Panc1 (cell line): ENCODE measurements at regions not wholly inside any gene's neighbourhood (a gene's known extent, or its start where the extent isn't known, plus 50 kb on each side); places are given as distances from the start of the nearest gene placed in this dataset.

ENCODE experiments used
- ATAC-seq: fragments of 200-7000 bp; cut with Tn5 transposase; 2 replicates; pipeline ENCODE4 v1.9.1; 2020; ENCODE audit warnings: mild to moderate bottlenecking, moderate library complexity
- BruUV-seq: library from RNA; stranded (reverse); fragments of 400-500 nt; replicated peaks from 2 replicates; lab custom pipeline; 2021; lab: Mats Ljungman, UMichigan
- CTCF ChIA-PET: fragments of 300-600 bp; sonication (Branson Sonifier 250); formaldehyde crosslinking; loops from one replicate; lab custom pipeline; 2022; ENCODE audit warnings: antibody characterized with exemption; lab: Charles Lee
- POLR2A ChIA-PET: fragments of 300-600 bp; sonication (Branson Sonifier 250); formaldehyde crosslinking; loops from one replicate; lab custom pipeline; 2022; ENCODE audit warnings: antibody characterized with exemption; lab: Charles Lee
- DNase-seq: peaks from one replicate; pipeline ENCODE4 v3.0.0-alpha.2; 2010; ENCODE audit warnings: low read depth, low spot score
- H3K27ac ChIP-seq: 2 replicates; pipeline ENCODE4 v1.5.1; 2011; ENCODE audit warnings: mild to moderate bottlenecking, low read length, inconsistent platforms
- H3K27me3 ChIP-seq: fragments of 200-500 bp; sonication (Bioruptor generic); 2 replicates; pipeline ENCODE4 v1.6.0; 2014; ENCODE audit warnings: low read length, inconsistent platforms; ENCODE audit not compliant: control insufficient read depth, insufficient read depth
- H3K36me3 ChIP-seq: fragments of 200-500 bp; sonication (Bioruptor generic); 2 replicates; pipeline ENCODE4 v1.5.1; 2014; ENCODE audit warnings: inconsistent platforms, mild to moderate bottlenecking, low read length, moderate library complexity; ENCODE audit not compliant: control insufficient read depth, insufficient read depth
- H3K4me1 ChIP-seq: 2 replicates; pipeline ENCODE4 v1.5.1; 2011; ENCODE audit warnings: inconsistent platforms, mild to moderate bottlenecking, low read length, moderate library complexity; ENCODE audit not compliant: control insufficient read depth, insufficient read depth
- H3K4me3 ChIP-seq, 2 experiments: 2 replicates each; pipeline ENCODE4 v1.5.1; 2011 to 2012; ENCODE audit warnings: low read depth in 2 of 2, low read length in 2 of 2, mild to moderate bottlenecking in 2 of 2, inconsistent platforms in 1 of 2, moderate library complexity in 1 of 2
- H3K9me3 ChIP-seq: fragments of 200-500 bp; sonication (Bioruptor generic); 2 replicates; pipeline ENCODE4 v1.5.1; 2014; ENCODE audit warnings: low read depth, mild to moderate bottlenecking, inconsistent platforms, low read length, moderate library complexity; ENCODE audit not compliant: control insufficient read depth, insufficient read depth
- POLR2AphosphoS5 ChIP-seq: IDR thresholded peaks from 2 replicates; pipeline ENCODE4 v1.6.1; 2012; ENCODE audit warnings: mild to moderate bottlenecking, low read depth, low read length, moderate library complexity
- SIN3A ChIP-seq: IDR thresholded peaks from 2 replicates; pipeline ENCODE4 v1.6.1; 2012; ENCODE audit warnings: low read depth, mild to moderate bottlenecking, low read length, moderate library complexity, borderline replicate concordance; ENCODE audit not compliant: insufficient read depth
- TCF7L2 ChIP-seq: IDR thresholded peaks from 2 replicates; pipeline ENCODE4 v1.6.1; 2011; ENCODE audit warnings: mild to moderate bottlenecking, low read depth, low read length, inconsistent platforms
- in situ Hi-C: cut with HindIII; loops from 2 replicates; pipeline ENCODE4 v1.10.0; 2016; ENCODE audit warnings: low sequenced_read_pairs, low pct_unique_long_range_greater_than_20kb
- intact Hi-C: fragments of 100-400 bp; cut with micrococcal nuclease; formaldehyde crosslinking; loops from one replicate; pipeline ENCODE4 v1.10.0; 2022; ENCODE audit not compliant: unreplicated experiment
- TF ChIP-seq, protein P1 (sequence below): fragments of 450-650 bp; IDR thresholded peaks from 2 replicates; pipeline ENCODE4 v1.5.1; 2017; ENCODE audit warnings: mild to moderate bottlenecking
- TF ChIP-seq, protein P2 (sequence below), 2 experiments: IDR thresholded peaks; 2 replicates each; pipeline ENCODE4 v1.6.1; 2011 to 2012; ENCODE audit warnings: low read depth in 2 of 2, control low read depth in 1 of 2, low read length in 1 of 2, mild to moderate bottlenecking in 1 of 2, moderate library complexity in 1 of 2; ENCODE audit not compliant: insufficient read depth in 1 of 2

DNA sequence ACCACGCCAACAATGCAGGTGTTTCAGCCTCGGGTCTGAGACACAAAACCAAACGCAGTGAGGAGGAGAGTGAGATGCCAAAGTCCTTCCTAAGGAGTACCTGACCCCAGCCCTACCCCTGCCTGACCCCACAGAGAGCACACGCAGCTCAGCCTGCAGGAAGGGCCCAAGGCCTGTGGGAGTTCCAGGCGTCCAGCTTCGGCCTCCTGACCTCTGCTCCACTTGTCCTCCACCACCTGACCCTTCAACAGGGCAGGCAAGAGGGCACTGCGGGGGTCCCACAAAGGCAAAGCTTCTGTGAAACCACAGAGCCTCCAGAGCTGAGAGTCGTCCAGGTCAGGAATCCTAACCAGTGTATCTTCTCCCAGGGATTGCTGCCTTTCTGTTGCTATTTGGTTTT is 122.0 kb upstream of the PPP2R2D start:
- ATAC-seq (no peak), DNase-seq (no peak)
- Histone ChIP-seq H3K4me1 (no peaks in the 10 kb centered on the region), H3K4me3 (no peak overlapping the region), H3K36me3 (no peaks in the 10 kb centered on the region), H3K27ac (no peak overlapping the region), H3K27me3 (no peaks in the 10 kb centered on the region; the same call in 1 of the 2 replicates), H3K9me3 (peaks cover 9% of the 10 kb centered on the region; the same call in 1 of the 2 replicates)
- intact Hi-C loops (no loop called here), in situ Hi-C loops (no loop called here)
- POLR2A ChIA-PET = no interaction called here
- CTCF ChIA-PET = no interaction called here
- no TSS peak for BruUV-seq
- TF ChIP-seq TCF7L2 (no peak), POLR2AphosphoS5 (no peak), SIN3A (no peak)
- TF ChIP-seq, protein P1, sequence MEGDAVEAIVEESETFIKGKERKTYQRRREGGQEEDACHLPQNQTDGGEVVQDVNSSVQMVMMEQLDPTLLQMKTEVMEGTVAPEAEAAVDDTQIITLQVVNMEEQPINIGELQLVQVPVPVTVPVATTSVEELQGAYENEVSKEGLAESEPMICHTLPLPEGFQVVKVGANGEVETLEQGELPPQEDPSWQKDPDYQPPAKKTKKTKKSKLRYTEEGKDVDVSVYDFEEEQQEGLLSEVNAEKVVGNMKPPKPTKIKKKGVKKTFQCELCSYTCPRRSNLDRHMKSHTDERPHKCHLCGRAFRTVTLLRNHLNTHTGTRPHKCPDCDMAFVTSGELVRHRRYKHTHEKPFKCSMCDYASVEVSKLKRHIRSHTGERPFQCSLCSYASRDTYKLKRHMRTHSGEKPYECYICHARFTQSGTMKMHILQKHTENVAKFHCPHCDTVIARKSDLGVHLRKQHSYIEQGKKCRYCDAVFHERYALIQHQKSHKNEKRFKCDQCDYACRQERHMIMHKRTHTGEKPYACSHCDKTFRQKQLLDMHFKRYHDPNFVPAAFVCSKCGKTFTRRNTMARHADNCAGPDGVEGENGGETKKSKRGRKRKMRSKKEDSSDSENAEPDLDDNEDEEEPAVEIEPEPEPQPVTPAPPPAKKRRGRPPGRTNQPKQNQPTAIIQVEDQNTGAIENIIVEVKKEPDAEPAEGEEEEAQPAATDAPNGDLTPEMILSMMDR = no peak
- TF ChIP-seq, protein P2, sequence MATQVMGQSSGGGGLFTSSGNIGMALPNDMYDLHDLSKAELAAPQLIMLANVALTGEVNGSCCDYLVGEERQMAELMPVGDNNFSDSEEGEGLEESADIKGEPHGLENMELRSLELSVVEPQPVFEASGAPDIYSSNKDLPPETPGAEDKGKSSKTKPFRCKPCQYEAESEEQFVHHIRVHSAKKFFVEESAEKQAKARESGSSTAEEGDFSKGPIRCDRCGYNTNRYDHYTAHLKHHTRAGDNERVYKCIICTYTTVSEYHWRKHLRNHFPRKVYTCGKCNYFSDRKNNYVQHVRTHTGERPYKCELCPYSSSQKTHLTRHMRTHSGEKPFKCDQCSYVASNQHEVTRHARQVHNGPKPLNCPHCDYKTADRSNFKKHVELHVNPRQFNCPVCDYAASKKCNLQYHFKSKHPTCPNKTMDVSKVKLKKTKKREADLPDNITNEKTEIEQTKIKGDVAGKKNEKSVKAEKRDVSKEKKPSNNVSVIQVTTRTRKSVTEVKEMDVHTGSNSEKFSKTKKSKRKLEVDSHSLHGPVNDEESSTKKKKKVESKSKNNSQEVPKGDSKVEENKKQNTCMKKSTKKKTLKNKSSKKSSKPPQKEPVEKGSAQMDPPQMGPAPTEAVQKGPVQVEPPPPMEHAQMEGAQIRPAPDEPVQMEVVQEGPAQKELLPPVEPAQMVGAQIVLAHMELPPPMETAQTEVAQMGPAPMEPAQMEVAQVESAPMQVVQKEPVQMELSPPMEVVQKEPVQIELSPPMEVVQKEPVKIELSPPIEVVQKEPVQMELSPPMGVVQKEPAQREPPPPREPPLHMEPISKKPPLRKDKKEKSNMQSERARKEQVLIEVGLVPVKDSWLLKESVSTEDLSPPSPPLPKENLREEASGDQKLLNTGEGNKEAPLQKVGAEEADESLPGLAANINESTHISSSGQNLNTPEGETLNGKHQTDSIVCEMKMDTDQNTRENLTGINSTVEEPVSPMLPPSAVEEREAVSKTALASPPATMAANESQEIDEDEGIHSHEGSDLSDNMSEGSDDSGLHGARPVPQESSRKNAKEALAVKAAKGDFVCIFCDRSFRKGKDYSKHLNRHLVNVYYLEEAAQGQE (IDR thresholded peaks at IDR 0.05; ENCODE audit: insufficient read depth in 1 of 2, low read depth in 2 of 2, low read length in 1 of 2) = no peak

DNA sequence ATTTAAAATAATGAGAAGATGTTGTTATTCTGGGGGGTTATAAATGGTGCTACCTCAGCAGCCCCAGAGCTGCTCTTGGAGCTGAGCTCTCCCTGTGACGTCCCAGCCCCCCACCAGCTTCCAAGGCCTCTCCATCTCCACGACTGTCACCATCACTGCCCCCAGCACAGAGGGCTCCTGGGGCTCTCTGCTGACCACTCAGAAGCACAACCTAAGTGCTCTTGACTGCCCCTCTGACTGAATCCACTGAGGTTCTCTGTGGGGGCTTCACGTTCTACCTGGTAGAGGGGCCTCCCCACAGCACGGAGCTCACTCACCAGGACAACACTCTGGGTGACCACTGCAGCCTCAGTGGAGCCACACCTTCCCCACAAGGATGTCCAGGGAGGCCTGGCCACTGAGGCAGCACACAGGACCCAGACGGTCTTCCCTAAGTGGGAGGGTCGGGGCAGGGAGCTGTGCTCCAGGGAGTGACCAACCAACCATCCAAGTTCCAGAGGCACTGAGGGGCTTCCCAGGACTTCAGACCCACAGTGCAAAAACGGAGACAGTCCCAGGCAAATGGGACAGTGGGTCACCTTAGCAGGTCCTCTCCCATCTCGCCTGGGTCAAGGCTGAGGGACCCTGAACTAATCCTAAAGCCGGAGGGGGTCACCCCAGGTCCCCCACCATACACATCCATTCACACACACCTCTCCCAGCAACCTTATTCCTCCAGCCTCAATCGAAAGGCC is 121.0 kb upstream of the PPP2R2D start:
- H3K36me3 ChIP-seq = no peaks in the 10 kb centered on the region
- POLR2A ChIA-PET = no interaction called here
- H3K27ac ChIP-seq = no peak overlapping the region
- H3K27me3 ChIP-seq = no peaks in the 10 kb centered on the region
- no peak for TF ChIP-seq TCF7L2
- TF ChIP-seq, protein P1 = no peak
- TF ChIP-seq POLR2AphosphoS5 = no peak
- H3K9me3 ChIP-seq = peaks cover 9% of the 10 kb centered on the region; the same call in 1 of the 2 replicates
- no peaks in the 10 kb centered on the region for H3K4me1 ChIP-seq
- in situ Hi-C loops (no loop called here), intact Hi-C loops (loop anchor here (10.0 kb wide), 1 partner anchor 325 kb away; no protein-coding TSS in a partner anchor)
- ATAC-seq (no peak), DNase-seq (no peak)
- CTCF ChIA-PET = no interaction called here
- H3K4me3 ChIP-seq = no peak overlapping the region
- no TSS peak for BruUV-seq
